NOMO-1 (cell line): ENCODE measurements at regions not wholly inside any gene's neighbourhood (a gene's known extent, or its start where the extent isn't known, plus 50 kb on each side); places are given as distances from the start of the nearest gene placed in this dataset.
"Not testable (repeated sequence)": the region's sequence is repeated elsewhere in the genome, so short reads cannot be mapped to it uniquely, and the experiment has no call there.

Source experiments
- DNase-seq, 2 experiments: peaks; one replicate each; lab custom pipeline; 2025; ENCODE audit not compliant: unreplicated experiment in 2 of 2; lab: John Stamatoyannopoulos, UW

GRCh38 chr6:51049288-51049982 is 230.8 kb downstream of the TFAP2B start:
- DNase-seq, result no peak

DNA sequence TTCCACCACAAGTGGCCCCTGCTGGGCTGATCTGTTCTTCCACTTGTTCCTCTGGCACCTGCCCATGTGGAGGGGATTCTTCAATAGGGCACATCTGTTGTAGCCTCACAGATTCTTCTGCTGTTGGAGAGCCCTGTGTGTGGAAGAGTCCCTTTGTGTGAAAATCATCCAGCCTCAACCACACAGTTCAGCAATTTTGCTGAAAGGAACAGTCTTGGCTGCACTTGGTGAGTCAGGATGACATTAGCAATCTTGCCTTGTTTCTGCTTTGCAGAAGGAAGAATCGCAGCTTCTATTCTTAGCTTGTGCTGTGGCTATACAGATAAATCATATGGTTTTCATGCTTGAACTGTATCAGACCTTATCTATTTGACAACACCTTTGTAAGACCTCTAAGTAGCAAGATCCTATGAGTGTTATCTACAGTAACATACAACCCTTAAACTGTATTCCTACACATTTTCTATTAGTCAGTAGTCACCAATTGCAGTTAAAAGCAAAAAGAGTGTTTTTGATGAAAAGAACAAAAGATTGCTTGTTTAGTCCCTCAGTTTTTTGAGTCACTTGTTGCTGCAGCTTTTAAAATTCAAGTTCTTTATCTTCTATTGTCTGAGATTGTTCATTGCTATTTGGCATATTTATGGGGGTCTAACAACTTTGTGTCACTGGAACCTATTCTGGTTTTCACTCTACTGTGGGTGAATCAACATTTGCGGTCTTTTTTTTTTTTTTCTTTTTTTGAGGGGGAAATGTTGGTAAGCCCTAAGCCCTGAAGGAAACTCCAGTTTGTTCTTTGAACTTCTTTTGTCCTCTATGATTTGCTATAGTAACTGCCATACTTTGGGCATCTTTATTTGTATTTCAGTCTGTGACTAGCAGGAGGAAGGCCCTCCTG is 231.6 kb downstream of the TFAP2B start:
- DNase-seq, result peak in 1 of 2 experiments; percentile 30

DNA sequence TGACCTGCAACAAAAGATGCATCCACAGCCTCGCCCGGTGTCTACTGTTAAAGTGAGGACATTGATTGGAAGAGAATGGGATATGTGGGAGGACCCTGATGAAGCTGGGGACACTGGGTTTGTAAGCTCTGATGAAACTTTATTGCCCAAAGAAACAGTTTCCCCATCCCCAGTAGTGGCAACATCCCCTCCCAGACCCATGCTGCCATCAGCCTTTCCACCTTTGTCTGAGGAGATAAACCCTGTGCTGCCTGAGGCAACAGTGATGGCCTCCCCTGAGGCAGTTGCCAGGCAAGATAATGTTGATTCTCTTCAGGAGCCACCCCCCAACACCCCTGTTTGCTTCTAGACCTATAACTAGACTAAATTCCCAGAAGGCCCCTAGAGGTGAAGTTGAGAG is 234.0 kb downstream of the TFAP2B start:
- DNase-seq, result not testable (repeated sequence)

- not testable (repeated sequence) for DNase-seq
Measured at GRCh38 chr6:51055316-51055715, 236.6 kb downstream of the TFAP2B start.

- no peak for DNase-seq
Measured at GRCh38 chr6:51057296-51057695, 238.6 kb downstream of the TFAP2B start.

GRCh38 chr6:51060262-51060762 is 241.6 kb downstream of the TFAP2B start:
- DNase-seq, result no peak

DNA sequence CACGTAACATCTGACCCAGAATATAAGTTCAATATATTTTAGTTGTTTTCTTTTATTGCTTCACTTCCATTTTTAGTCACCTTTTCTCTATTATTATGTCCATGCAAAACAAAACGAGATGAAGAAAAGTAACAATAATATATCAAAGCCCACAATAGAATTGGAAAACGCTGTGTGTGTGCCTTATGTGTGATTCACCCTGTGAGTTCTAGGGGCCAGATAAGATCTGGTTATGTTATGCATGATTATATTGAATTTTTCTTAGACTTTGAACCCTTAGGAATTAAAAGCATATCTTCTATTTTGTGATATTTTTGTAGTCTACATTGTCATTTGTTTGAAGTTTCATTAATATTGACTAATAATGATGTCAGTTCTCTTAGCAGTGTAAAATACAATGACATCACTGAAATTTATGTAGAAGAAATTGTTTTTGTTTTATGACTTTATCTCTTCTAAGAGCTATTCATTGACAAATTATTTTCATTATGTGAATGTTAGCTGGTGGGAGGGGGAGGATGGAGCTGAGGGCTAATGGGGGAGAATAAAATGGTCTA is 243.6 kb downstream of the TFAP2B start:
- no peak for DNase-seq

GRCh38 chr6:51077821-51078518 is 259.3 kb downstream of the TFAP2B start:
- DNase-seq, result no peak

DNA sequence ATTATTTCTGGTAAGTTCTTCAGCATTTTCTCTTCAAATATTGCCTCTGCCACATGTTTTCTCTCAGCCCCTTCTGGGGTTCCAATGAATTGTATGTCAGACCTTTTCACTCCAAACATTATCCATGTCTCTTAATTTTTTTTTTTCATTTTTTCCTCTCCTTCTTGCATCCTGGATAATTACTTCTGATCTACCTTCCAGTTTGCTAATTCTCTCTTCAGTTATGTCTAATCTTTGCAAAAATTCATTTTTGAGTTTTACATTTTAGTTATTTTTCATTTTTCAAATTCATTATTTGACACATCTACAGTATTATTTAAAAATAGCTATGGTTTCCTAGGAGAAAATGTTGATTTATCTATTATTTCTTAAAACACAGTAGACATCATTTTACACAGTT is 271.7 kb downstream of the TFAP2B start:
- DNase-seq, result no peak

GRCh38 chr6:51093871-51094270 is 275.2 kb downstream of the TFAP2B start:
- DNase-seq, result no peak

- DNase-seq, result no peak
Measured at GRCh38 chr6:51094271-51094670, 275.6 kb downstream of the TFAP2B start.

DNA sequence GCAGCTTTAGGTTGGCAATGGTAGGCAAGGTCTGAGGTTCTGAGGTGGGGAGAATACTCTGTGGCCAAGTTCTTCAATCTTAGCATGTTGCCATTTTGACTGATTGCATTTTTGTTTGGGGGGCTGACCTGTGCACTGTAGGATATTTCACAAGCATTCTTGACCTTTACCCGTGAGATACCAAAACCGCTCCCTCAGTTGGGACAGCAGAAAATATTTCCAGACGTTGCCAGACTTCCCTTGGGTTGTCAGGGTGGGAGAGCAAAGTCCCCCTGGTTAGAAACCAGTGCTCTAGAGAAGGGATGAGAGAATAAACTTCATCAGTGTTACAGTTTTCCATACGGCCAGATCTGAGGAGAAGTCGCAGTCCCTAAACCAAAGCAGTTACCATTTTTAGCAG is 279.6 kb downstream of the TFAP2B start:
- DNase-seq, result no peak

GRCh38 chr6:51098791-51099190 is 280.1 kb downstream of the TFAP2B start:
- no peak for DNase-seq

DNA sequence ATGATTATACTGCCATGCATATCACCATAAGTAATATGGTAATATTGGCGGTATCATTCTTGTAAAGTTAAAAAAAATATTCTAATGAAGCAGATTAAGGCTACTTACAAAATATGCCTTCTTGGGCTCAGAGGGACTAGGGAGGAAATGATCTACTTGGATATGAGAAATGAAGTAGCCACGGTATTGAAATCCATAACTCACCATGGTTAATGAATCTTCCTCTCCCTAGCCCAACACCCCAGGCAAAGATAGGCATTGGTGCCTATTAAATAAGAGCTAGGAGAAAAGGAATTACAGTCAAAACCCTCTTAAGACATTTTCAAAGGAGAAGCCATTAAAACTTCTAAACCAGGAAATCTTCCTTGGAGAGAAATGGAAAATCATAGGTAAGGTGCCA is 280.5 kb downstream of the TFAP2B start:
- DNase-seq, result no peak

DNA sequence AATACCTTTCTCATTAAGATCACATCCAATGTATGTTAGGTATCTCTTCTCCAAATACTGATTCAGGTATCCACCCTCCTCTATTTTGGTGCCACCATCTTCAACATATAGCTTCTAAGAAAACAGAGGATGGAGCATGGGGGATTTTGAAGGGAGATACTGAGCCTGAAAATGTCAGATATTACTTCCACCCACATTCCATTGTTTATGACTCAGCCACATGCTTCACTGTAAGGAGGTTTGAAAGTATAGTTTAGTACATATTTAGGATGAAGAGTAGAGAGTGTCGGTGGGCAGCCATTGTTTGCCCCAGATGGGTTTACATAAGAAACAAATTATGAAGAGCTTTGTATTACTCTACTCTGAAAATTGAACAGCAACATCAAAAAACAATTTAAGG is 286.7 kb downstream of the TFAP2B start:
- no peak for DNase-seq

- no peak for DNase-seq
Measured at GRCh38 chr6:51107769-51108203, 289.1 kb downstream of the TFAP2B start.

DNA sequence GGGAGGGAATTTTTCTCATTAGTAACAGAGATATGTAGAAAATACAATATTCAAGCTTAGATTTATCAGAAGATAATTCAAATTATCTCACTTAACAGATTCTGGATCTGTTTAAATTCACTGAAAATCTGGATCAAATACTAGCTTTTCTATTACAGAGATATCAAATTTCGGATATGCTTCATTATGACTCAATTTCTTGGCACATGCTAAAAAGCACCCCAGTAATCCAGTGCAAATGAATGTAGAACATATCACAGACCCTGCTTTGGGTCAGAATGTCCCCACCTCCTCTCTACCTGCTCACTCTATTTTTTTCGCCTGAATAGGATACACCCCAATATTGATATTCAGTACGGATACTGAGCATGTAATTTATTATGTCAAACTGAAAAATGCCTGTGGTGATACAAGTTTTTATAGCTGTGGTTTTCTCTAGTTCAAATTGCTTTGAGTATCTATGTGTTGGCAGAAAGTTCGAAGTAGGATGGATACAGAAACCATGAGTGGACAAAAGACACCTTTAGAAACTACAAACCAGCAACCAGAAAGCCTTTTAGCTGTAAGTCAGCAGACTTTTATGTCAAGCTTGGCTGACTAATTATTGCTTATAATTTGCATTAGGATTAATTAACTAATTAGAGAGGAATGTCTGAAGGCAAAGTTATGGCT is 290.0 kb downstream of the TFAP2B start:
- DNase-seq, result no peak

DNA sequence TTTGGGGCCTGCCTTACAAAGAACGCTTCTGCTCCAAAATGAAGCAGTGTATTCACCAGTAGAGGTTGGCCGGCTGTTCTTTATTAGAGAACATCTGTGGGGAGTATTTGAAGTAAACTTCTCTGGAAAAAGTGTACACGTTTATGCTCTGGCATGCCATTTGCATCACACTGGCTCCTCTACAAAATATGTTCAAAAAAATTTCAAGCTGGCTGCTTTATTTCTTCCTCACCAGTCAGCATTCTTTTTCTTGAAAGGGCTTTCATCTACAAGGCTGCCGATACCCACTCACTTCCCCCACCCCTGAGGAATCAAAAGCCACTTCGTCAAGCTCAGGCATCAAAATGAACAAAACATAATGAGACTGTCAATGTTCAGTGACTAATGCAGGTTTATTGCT is 294.1 kb downstream of the TFAP2B start:
- DNase-seq, result no peak

DNA sequence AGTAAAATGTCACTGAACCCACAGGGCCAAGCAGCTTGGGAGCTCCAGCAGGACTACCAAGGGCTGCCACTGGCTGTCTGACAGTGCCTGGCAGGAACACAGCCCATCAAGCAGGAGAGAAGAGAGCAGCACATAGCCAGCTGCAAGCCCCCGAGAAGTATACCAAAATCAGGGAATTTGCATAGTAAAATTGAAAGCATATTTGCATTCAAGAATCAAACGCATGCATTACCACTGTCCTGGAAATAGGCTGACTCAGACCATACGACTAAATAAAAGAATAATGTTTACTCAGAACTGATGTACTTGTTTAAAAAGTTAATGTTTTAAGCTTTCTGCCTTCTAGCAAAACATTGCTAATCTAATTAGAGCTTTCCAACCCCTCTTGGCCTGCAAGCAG is 298.1 kb downstream of the TFAP2B start:
- no peak for DNase-seq

DNA sequence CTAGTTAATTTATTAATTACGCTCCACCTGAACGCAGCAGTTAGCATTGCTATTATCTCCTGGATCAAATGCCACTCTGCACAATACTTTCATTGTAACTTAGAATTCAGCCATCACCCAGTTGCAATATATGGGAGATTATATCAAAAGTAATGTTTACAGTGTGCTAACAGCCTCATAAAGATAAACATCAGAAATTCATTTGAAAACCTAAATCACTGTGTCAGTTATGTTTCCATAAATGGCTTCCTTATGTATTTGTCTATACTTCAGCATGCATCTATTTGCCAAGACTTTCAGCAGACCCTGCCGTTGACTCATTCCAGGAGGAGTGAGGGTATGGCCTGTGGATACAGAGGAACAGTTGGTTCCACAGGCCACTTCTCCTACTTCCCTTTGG is 300.1 kb downstream of the TFAP2B start:
- no peak for DNase-seq
